ENCODE measurements at regions not wholly inside any gene's neighbourhood (a gene's known extent, or its start where the extent isn't known, plus 50 kb on each side); places are given as distances from the start of the nearest gene placed in this dataset.

GRCh38 chr7:41507686-41508268 is 195.1 kb downstream of the INHBA start:
- TF ChIP-seq CTCF (conservative IDR thresholded peaks at IDR 0.05): no peak
- Histone ChIP-seq H2AFZ (ENCODE audit: low read length) (no peak overlapping the region), H3K23me2 (ENCODE audit: insufficient read length, low read depth, low read length, poor library complexity, severe bottlenecking) (no peaks in the 10 kb centered on the region), H3K79me1 (ENCODE audit: insufficient read depth, low read depth, low read length, poor library complexity, severe bottlenecking) (no peaks in the 10 kb centered on the region), H3K27ac (ENCODE audit: insufficient read length, low read depth, low read length) (no peak overlapping the region), H2BK5ac (ENCODE audit: insufficient read length, low read length) (no peak overlapping the region), H3K56ac (ENCODE audit: insufficient read length, low read depth, low read length) (no peak overlapping the region), H3K9me3 (ENCODE audit: control insufficient read depth, low read depth, low read length) (no peaks in the 10 kb centered on the region), H2BK12ac (ENCODE audit: insufficient read length, low read depth, low read length) (no peak overlapping the region), H2BK20ac (ENCODE audit: low read depth, low read length, poor library complexity, severe bottlenecking) (no peak overlapping the region), H2BK15ac (ENCODE audit: low read depth, low read length) (no peak overlapping the region), H2BK120ac (ENCODE audit: low read depth, low read length, poor library complexity, severe bottlenecking) (no peak overlapping the region), H3K27me3 (ENCODE audit: insufficient read depth, low read length) (no peaks in the 10 kb centered on the region), H2AK5ac (ENCODE audit: insufficient read length, low read length) (no peak overlapping the region), H3K4ac (ENCODE audit: low read depth, low read length) (no peak overlapping the region), H3K79me2 (ENCODE audit: insufficient read depth, low read length) (no peaks in the 10 kb centered on the region), H3K4me1 (ENCODE audit: insufficient read depth, low read length) (peaks cover 2% of the 10 kb centered on the region; the same call in 1 of the 2 replicates), H4K8ac (replicated peaks; ENCODE audit: insufficient read length, low read depth, low read length) (no peak overlapping the region), H3T11ph (ENCODE audit: low read length) (no peak overlapping the region), H4K91ac (ENCODE audit: insufficient read length, low read depth, low read length) (no peak overlapping the region), H4K20me1 (ENCODE audit: control insufficient read depth, insufficient read depth, insufficient read length) (no peaks in the 10 kb centered on the region), H4K5ac (ENCODE audit: insufficient read length, low read depth, low read length) (no peak overlapping the region), H3K4me2 (ENCODE audit: insufficient read depth, insufficient read length, low read length) (no peak overlapping the region), H3K18ac (ENCODE audit: insufficient read length, low read depth, low read length) (no peak overlapping the region), H3K14ac (ENCODE audit: insufficient read depth, low read length) (no peak overlapping the region), H3K9ac (ENCODE audit: extremely low read depth, insufficient read length, low read length) (no peak overlapping the region), H3K23ac (ENCODE audit: insufficient read length, low read depth, low read length) (no peak overlapping the region)
- peaks cover 5 to 8% of the 10 kb centered on the region in 2 experiments; a peak in 3 of 4 replicates for H3K4me1 Mint-ChIP-seq
- H3K27ac Mint-ChIP-seq: no peak overlapping the region
- no peak for DNase-seq
- H3K9me3 Mint-ChIP-seq: no peaks in the 10 kb centered on the region
- H3K4me3 Mint-ChIP-seq: no peak overlapping the region
- no peaks in the 10 kb centered on the region for H3K36me3 Mint-ChIP-seq (ENCODE audit: insufficient read depth in 1 of 3, low read depth in 3 of 3)
- H3K27me3 Mint-ChIP-seq (ENCODE audit: low read depth): no peaks in the 10 kb centered on the region
- WGBS (ENCODE audit: extremely low coverage, insufficient read length, low lambda C conversion rate): no CpG with 5 or more reads among the region's 4 CpGs

Data from H9 (cell line).